Stimulated activated naive B cell treated with anti-CD40 and anti-IgM and Interleukin-4, amounts not matched to agents 10 μg/mL and 1 μg/mL and 100 μg/mL, for 72 hours (primary cell): ENCODE measurements at regions not wholly inside any gene's neighbourhood (a gene's known extent, or its start where the extent isn't known, plus 50 kb on each side); places are given as distances from the start of the nearest gene placed in this dataset.

Source experiments
- ATAC-seq, 2 donors: fragments of 150-1000 bp; cut with Tn5 transposase; replicated peaks; 2 replicates each; pipeline ENCODE4 v1.10.0; 2021; ENCODE audit warnings: moderate library complexity in 1 of 2
- DNase-seq: peaks from one replicate; pipeline ENCODE4 v3.0.0; 2021
- H3K27ac Mint-ChIP-seq: one replicate; pipeline ENCODE4 v1.8.0; 2022; ENCODE audit warnings: mild to moderate bottlenecking, mixed read lengths
- H3K27me3 Mint-ChIP-seq, 2 donors: one replicate each; pipeline ENCODE4 v1.8.0; 2022; ENCODE audit warnings: mixed read lengths in 2 of 2
- H3K36me3 Mint-ChIP-seq, 2 donors: one replicate each; pipeline ENCODE4 v1.8.0; 2022; ENCODE audit warnings: mixed read lengths in 2 of 2, mild to moderate bottlenecking in 1 of 2
- H3K4me1 Mint-ChIP-seq, 2 donors: one replicate each; pipeline ENCODE4 v1.8.0; 2022; ENCODE audit warnings: mixed read lengths in 2 of 2, mild to moderate bottlenecking in 1 of 2
- H3K4me3 Mint-ChIP-seq, 2 donors: one replicate each; pipeline ENCODE4 v1.8.0; 2022; ENCODE audit warnings: mild to moderate bottlenecking in 2 of 2, mixed read lengths in 2 of 2, moderate library complexity in 1 of 2
- H3K9me3 Mint-ChIP-seq, 2 donors: one replicate each; pipeline ENCODE4 v1.8.0; 2022; ENCODE audit warnings: mixed read lengths in 2 of 2, mild to moderate bottlenecking in 1 of 2

DNA sequence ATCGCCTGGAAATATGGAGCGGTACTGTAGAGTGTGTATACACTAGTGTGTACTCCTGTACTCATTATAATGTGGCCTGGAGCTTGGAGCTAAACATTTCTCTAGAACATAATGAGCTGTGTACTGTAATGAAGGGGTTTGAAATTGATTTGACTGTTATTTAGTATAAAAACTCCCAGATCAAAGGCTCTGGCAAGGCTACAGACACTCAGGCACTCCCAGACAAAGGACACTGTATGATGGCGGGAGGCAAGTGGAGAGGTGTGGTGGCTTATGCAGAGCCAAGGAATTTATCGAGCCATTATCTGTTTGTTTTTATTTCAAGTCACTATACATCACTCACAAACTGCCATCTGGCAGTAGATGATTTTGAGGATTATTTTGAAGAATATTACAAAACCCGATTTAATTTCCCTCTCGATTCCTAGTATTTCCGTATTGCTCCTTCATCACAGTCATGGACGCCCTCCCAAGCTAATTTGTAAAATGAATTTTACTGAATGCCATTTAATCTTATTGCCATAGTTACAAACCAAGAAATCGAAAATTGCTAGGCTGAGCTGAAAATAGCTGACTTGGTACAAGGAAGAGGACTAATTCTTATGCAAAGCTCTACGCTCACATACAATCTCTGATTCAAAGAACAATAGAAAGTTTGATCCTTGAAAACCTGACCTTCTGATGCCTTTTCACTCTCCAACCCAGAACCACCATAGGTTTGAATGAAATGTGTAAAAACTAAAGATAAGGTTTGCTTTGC is 240.2 kb upstream of the SEMA6A start:
- DNase-seq = no peak
- Mint-ChIP-seq H3K27ac (no peak overlapping the region), H3K9me3 (peaks cover 0 to 3% of the 10 kb centered on the region in 2 donors), H3K4me1 (no peaks in the 10 kb centered on the region), H3K4me3 (no peak overlapping the region), H3K27me3 (peaks cover 0 to 5% of the 10 kb centered on the region in 2 donors), H3K36me3 (no peaks in the 10 kb centered on the region)
- ATAC-seq = no peak

DNA sequence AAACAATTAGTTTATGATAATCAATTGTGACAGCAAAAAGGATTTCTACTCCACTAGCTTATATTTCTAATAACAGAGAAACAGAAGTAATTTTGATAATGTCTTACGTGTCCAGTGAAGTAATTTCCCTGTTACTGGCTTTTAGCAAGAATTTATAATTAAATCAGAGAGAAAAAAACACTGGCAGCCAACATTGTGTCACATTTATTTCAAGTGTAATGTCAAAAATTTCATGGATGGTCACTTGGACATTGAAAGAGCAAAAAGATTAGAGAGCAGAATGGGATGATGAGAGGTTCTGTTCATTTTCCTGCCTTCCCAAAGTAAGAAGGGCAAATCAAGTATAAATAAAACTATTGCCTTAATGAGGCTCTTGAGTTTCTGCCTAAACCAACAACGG is 239.3 kb upstream of the SEMA6A start:
- Mint-ChIP-seq H3K4me1 (no peaks in the 10 kb centered on the region), H3K27ac (no peak overlapping the region), H3K36me3 (no peaks in the 10 kb centered on the region), H3K27me3 (peaks cover 0 to 5% of the 10 kb centered on the region in 2 donors), H3K4me3 (no peak overlapping the region), H3K9me3 (peaks cover 0 to 3% of the 10 kb centered on the region in 2 donors)
- DNase-seq = no peak
- no peak for ATAC-seq

DNA sequence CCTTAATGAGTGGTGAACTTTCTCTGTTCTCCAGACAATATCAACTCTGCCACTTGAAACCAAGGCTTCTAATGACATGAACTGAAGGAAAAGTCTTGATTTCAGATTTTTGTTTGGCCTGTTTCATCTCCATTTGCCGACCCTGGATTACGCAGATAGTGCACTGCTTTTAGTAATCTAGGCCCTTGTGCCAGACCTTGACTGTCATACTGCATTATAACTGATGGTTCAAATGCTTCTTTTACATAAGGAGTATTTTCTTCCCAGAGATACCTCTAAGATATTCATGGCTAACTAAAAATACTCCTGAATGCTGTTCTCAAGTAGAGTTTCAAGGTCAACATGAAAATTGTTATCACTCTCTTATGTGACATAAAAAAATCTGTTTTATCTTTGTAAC is 238.7 kb upstream of the SEMA6A start:
- peaks cover 0 to 5% of the 10 kb centered on the region in 2 donors for H3K27me3 Mint-ChIP-seq
- no peaks in the 10 kb centered on the region for H3K4me1 Mint-ChIP-seq
- no peaks in the 10 kb centered on the region for H3K36me3 Mint-ChIP-seq
- H3K27ac Mint-ChIP-seq = no peak overlapping the region
- H3K9me3 Mint-ChIP-seq = peaks cover 0 to 3% of the 10 kb centered on the region in 2 donors
- ATAC-seq (no peak), DNase-seq (no peak)
- no peak overlapping the region for H3K4me3 Mint-ChIP-seq

DNA sequence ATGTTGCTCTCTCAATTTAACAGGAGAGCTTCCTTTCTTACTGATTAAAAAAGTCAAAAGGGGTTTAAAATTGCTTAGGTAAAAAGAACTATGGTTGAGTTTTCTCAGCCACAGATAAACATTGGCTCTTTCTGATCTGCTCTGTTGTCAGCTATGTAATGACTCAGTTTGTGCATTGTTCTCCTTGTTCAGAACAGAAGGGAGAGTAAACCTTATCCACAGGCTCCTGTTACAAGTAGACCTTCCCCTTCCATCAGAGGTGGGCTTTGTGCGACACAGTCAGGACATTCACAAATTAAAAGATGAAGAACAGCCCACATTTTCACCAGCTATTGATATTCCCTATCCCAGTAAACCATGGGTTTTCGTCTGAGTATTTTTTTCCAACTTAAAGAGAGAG is 236.3 kb upstream of the SEMA6A start:
- no peak overlapping the region for H3K4me3 Mint-ChIP-seq
- ATAC-seq = no peak

DNA sequence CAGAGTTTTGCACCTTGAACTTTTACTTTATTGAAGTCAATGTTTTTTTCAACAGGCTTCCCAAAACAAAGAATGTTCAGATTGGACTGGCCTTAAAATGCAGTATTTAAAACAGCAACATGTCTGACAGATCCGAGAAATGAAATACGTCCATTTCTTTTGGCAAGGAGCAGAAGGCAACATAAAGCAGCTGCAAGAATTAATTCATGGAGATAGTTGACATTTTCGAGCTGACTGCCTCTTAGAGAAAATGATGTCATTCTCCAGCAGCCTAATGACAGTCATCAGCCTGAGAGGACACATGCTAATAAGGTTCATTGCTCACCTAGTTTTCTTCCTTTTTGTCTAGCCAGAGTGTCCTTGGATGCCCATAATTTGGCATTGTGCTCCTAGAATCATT is 232.2 kb upstream of the SEMA6A start:
- no peak overlapping the region for H3K4me3 Mint-ChIP-seq
- no peaks in the 10 kb centered on the region for H3K4me1 Mint-ChIP-seq
- ATAC-seq = no peak
- no peaks in the 10 kb centered on the region for H3K27me3 Mint-ChIP-seq
- H3K36me3 Mint-ChIP-seq = no peaks in the 10 kb centered on the region
- DNase-seq = no peak
- H3K27ac Mint-ChIP-seq = no peak overlapping the region
- H3K9me3 Mint-ChIP-seq = peaks cover 0 to 1% of the 10 kb centered on the region in 2 donors

More for the DNA sequence above, 236.3 kb upstream of the SEMA6A start:
- Mint-ChIP-seq H3K9me3 (no peaks in the 10 kb centered on the region), H3K27ac (no peak overlapping the region), H3K27me3 (peaks cover 0 to 5% of the 10 kb centered on the region in 2 donors), H3K36me3 (no peaks in the 10 kb centered on the region), H3K4me1 (no peaks in the 10 kb centered on the region)
- DNase-seq = no peak

DNA sequence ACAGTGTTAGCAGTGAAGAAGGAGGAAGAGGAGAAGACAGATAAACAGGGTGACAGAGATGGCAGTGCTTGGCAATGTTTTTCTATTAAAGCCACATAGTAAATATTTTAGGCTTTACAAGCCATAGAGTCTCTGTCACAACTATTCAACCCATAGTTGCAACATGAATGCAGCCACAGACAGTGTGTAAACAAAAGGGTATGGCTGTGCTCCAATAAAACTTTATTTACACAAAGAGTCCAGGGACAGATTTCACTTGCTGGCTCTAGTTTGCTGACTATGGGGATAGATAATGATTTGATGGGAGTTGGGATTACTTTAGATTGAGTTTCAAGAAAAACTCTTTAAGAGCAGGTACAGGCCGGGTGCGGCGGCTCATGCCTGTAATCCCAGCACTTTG is 224.8 kb upstream of the SEMA6A start:
- no peaks in the 10 kb centered on the region for H3K36me3 Mint-ChIP-seq
- peaks cover 4 to 5% of the 10 kb centered on the region in 2 donors for H3K9me3 Mint-ChIP-seq
- no peak overlapping the region for H3K27ac Mint-ChIP-seq
- DNase-seq = no peak
- no peaks in the 10 kb centered on the region for H3K4me1 Mint-ChIP-seq
- ATAC-seq = no peak
- H3K27me3 Mint-ChIP-seq = no peaks in the 10 kb centered on the region
- H3K4me3 Mint-ChIP-seq = no peak overlapping the region

DNA sequence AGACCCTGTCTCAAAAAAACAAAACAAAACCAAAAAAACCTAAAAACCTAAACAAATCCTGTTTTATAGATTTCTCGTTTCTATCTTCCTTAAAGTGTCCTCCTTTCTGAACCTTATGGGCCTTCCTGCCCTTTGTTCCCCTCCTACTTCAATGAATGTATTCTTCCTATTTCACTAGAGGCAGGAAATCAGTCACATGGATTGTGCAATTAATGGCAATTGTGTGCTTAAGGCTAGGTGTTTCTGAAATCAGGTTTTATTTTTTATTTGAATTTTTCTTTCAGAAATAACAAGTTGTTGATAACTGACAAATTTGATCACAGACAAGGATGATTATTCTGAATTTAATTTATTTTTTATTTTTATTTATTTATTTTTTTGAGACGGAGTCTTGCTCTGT is 220.6 kb upstream of the SEMA6A start:
- DNase-seq (no peak), ATAC-seq (no peak)
- Mint-ChIP-seq H3K9me3 (no peaks in the 10 kb centered on the region), H3K36me3 (no peaks in the 10 kb centered on the region), H3K27ac (no peak overlapping the region), H3K4me3 (no peak overlapping the region), H3K4me1 (no peaks in the 10 kb centered on the region), H3K27me3 (no peaks in the 10 kb centered on the region)

DNA sequence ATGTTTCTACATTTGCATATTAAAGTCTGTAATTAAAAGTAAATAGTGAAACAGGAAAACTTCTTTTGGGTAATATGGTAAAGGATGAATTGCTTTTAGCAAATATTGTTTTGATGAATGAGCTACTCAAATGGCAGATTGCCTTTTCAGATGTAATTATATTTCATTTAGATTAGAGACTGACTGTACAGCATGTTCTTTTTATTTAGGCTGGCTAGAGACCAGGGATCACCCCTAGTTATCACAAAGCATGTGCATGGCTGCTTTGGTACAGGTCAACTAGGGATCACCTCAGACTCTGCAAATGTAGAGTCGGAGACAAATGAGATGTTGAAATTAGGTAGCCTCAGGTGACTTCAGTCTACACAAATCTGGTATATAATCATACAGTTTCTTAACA is 214.9 kb upstream of the SEMA6A start:
- H3K4me1 Mint-ChIP-seq = no peaks in the 10 kb centered on the region
- no peak overlapping the region for H3K4me3 Mint-ChIP-seq
- ATAC-seq (no peak), DNase-seq (no peak)
- H3K27me3 Mint-ChIP-seq = no peaks in the 10 kb centered on the region
- H3K27ac Mint-ChIP-seq = no peak overlapping the region
- H3K9me3 Mint-ChIP-seq = peaks cover 3 to 4% of the 10 kb centered on the region in 2 donors
- H3K36me3 Mint-ChIP-seq = no peaks in the 10 kb centered on the region

DNA sequence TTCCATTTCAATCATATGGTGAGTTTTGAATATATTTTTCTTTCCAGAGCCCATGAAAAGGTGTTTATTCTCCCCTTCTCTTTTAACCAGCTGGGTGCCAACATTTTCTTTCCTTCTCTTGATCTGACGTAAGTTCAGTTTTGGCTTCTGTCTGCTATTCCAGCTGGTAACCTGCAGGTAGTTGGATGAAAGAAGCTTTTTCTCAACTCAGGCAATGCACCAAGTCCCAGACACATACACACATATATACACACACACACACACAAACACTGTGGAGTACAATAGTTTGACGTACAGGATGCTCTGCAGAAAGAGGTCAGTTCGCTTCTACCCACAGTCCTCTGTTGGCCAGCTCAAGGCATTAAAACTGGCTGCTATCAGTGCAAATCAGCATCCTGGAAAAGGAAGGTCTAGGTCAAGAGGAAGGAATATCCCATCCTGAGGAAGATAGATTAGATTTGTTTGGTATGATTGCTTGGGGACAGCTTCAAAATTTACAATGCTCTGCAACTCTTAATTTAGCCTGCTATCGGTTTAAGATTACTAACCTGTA is 214.3 kb upstream of the SEMA6A start:
- Mint-ChIP-seq H3K4me3 (no peak overlapping the region), H3K27ac (no peak overlapping the region), H3K4me1 (no peaks in the 10 kb centered on the region), H3K9me3 (peaks cover 3 to 7% of the 10 kb centered on the region in 2 donors), H3K36me3 (no peaks in the 10 kb centered on the region), H3K27me3 (no peaks in the 10 kb centered on the region)
- ATAC-seq (no peak), DNase-seq (no peak)

DNA sequence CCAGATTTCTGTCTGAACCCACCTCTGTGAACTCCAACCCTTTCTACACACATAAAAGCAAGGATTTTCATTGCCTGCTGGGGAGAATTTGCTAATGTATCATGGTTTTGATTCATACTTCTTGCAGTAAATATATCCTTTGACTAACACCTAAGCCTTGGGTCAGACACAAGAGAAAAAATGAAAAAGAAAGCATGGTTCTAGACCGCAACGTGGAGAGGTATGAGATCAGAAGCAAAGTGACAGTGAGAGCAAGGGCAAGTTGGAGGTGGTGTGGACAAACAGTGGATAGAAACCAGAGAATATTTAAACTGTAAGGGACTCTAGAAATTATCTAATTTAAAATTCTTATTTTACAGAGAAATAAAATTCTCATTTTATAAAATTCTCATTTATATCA is 212.9 kb upstream of the SEMA6A start:
- Mint-ChIP-seq H3K9me3 (peaks cover 5 to 11% of the 10 kb centered on the region in 2 donors), H3K4me1 (no peaks in the 10 kb centered on the region), H3K36me3 (no peaks in the 10 kb centered on the region), H3K4me3 (no peak overlapping the region), H3K27me3 (no peaks in the 10 kb centered on the region), H3K27ac (no peak overlapping the region)
- no peak for ATAC-seq
- no peak for DNase-seq

DNA sequence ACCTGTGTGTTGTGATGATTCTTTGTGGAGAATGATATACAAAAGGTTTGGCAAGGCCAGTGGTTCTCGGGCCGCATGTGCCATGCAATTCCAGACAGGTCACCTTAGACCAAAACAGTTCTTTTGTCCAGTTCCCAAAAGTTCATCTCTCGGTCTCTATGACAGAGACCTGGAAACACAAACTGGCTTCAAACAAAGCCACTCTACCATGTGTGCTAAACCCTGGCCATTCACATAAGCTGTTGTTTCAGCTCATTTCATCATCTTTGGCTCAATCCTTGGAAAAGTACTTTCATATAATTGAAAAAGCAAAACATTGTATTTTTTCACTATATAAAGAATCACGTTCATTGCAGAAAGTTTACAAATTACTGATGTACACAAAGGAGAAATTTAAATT is 210.5 kb upstream of the SEMA6A start:
- no peak for ATAC-seq
- Mint-ChIP-seq H3K27me3 (no peaks in the 10 kb centered on the region), H3K4me3 (no peak overlapping the region), H3K9me3 (peaks cover 5 to 11% of the 10 kb centered on the region in 2 donors), H3K4me1 (no peaks in the 10 kb centered on the region), H3K27ac (no peak overlapping the region), H3K36me3 (no peaks in the 10 kb centered on the region)
- DNase-seq = no peak

DNA sequence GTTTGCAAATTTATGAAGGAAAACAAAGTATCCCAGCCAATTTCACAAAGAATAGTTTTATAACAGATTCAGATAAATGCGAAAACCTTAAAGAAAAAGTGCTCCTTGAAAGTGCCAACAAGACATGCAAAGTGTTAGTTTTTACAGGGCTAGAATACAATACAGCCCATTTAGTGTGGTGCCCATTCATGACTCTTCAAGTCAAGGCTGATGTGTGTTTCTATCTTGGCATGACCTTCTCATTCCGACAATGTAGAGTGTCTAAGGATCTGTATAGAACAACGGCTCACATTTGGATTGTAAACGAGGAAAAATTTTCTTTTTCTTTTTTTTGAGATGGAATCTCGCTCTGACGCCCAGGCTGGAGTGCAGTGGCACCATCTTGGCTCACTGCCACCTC is 205.2 kb upstream of the SEMA6A start:
- H3K4me3 Mint-ChIP-seq = no peak overlapping the region
- DNase-seq (no peak), ATAC-seq (no peak)
- no peaks in the 10 kb centered on the region for H3K36me3 Mint-ChIP-seq
- no peak overlapping the region for H3K27ac Mint-ChIP-seq
- H3K27me3 Mint-ChIP-seq = peaks cover 0 to 3% of the 10 kb centered on the region in 2 donors
- H3K9me3 Mint-ChIP-seq = peaks cover 2 to 6% of the 10 kb centered on the region in 2 donors
- H3K4me1 Mint-ChIP-seq = no peaks in the 10 kb centered on the region

DNA sequence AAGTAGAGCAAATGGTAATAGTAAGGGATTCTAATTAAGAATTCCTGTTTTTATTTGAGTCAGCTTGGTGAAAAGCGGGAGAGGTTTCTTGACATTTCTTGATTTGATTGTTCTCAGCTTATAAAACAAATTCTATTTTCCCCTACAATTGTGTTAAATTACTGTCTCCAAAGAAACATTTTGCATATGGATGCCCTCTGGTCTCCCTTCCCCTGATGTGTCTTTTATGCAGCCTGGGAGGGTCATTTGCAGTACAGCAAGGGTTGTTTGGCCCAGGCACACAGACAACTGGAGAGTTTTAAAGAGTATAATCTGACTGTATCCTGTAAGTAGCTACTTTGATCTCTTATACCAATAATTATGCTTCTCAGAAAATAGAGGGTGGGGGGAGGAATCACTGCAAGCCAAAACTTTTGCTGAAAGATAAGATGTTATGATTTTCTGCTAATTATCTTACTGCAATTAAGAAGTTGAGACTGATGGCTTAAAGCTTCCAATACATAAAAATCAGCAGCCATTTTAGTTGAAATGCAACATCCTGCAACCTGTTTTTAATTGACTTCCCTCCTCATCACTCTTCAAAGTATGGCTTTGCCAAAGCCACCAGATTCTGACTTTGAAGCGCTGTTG is 204.1 kb upstream of the SEMA6A start:
- Mint-ChIP-seq H3K4me3 (no peak overlapping the region), H3K27me3 (peaks cover 0 to 3% of the 10 kb centered on the region in 2 donors), H3K27ac (no peak overlapping the region), H3K9me3 (peaks cover 1 to 2% of the 10 kb centered on the region in 2 donors), H3K4me1 (no peaks in the 10 kb centered on the region), H3K36me3 (no peaks in the 10 kb centered on the region)
- ATAC-seq (no peak), DNase-seq (no peak)

DNA sequence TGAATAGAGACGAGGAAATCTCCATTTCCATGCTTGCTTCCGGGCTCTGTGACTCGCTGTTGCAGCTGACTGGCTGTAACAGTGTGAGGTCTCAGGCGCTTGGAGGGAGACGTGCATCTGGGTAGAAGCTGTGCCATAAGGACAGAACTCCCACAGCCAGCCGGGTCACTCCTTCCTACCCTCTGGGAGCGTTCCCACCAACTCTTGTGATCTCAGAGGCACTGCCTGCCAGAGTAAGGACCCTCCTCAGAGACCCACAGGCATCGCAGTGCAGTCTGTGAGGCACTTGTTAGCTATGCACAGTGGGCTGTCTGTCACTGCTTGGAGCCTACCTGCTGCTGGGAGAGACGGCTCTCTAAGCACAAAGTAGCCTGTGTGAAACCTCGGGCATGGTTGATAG is 203.4 kb upstream of the SEMA6A start:
- Mint-ChIP-seq H3K4me3 (no peak overlapping the region), H3K4me1 (no peaks in the 10 kb centered on the region), H3K27ac (no peak overlapping the region), H3K9me3 (no peaks in the 10 kb centered on the region), H3K36me3 (no peaks in the 10 kb centered on the region), H3K27me3 (peaks cover 0 to 3% of the 10 kb centered on the region in 2 donors)
- ATAC-seq = no peak
- no peak for DNase-seq

DNA sequence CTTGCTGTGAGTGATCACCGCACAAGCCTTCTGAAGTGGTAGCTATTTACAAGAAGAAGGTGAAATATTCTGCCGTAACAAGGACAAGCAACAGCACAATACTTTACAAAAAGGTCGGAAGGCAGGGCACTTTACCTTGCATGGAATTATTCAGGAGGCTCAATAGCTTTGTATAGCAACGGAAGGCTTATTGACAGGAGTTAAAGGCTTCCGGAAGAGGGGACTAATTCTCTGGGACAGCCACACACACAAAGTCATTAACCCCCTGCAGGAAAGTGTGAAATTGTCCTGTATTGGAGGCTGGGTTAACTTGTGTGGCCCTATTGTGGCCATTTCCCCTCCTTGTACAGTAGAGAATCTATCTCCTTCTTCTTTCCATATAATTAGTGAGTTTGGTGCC is 199.3 kb upstream of the SEMA6A start:
- H3K4me1 Mint-ChIP-seq = no peaks in the 10 kb centered on the region
- DNase-seq (no peak), ATAC-seq (no peak)
- no peak overlapping the region for H3K4me3 Mint-ChIP-seq
- H3K36me3 Mint-ChIP-seq = no peaks in the 10 kb centered on the region
- H3K9me3 Mint-ChIP-seq = no peaks in the 10 kb centered on the region
- H3K27ac Mint-ChIP-seq = no peak overlapping the region
- peaks cover 0 to 3% of the 10 kb centered on the region in 2 donors for H3K27me3 Mint-ChIP-seq
